ENCODE measurements at regions not wholly inside any gene's neighbourhood (a gene's known extent, or its start where the extent isn't known, plus 50 kb on each side); places are given as distances from the start of the nearest gene placed in this dataset.
"Not testable (repeated sequence)": the region's sequence is repeated elsewhere in the genome, so short reads cannot be mapped to it uniquely, and the experiment has no call there.

GRCh38 chr3:102034639-102035451 is 185.5 kb downstream of the NFKBIZ start:
- TF ChIP-seq CTCF (conservative IDR thresholded peaks at IDR 0.05; ENCODE audit: low read depth, low read length), result no peak
- H3K4me3 ChIP-seq (ENCODE audit: low read depth, low read length), result no peak overlapping the region
- DNase-seq (ENCODE audit: low read depth), result no peak

GRCh38 chr3:102036017-102036416 is 186.7 kb downstream of the NFKBIZ start:
- DNase-seq (ENCODE audit: low read depth), result no peak
- no peak overlapping the region for H3K4me3 ChIP-seq (ENCODE audit: low read depth, low read length)
- no peak for TF ChIP-seq CTCF (conservative IDR thresholded peaks at IDR 0.05; ENCODE audit: low read depth, low read length)

GRCh38 chr3:102036472-102036871 is 187.2 kb downstream of the NFKBIZ start:
- no peak overlapping the region for H3K4me3 ChIP-seq (ENCODE audit: low read depth, low read length)
- no peak for TF ChIP-seq CTCF (conservative IDR thresholded peaks at IDR 0.05; ENCODE audit: low read depth, low read length)

GRCh38 chr3:102037209-102037608 is 187.9 kb downstream of the NFKBIZ start:
- H3K4me3 ChIP-seq (ENCODE audit: low read depth, low read length), result no peak overlapping the region
- no peak for TF ChIP-seq CTCF (conservative IDR thresholded peaks at IDR 0.05; ENCODE audit: low read depth, low read length)
- no peak for DNase-seq (ENCODE audit: low read depth)

More at GRCh38 chr3:102036472-102036871, 187.2 kb downstream of the NFKBIZ start:
- no peak for DNase-seq (ENCODE audit: low read depth)

- TF ChIP-seq CTCF (conservative IDR thresholded peaks at IDR 0.05; ENCODE audit: low read depth, low read length), result no peak
- H3K4me3 ChIP-seq (ENCODE audit: low read depth, low read length), result no peak overlapping the region
- no peak for DNase-seq (ENCODE audit: low read depth)
These were observed 188.5 kb downstream of the NFKBIZ start for GRCh38 chr3:102037791-102038190.

GRCh38 chr3:102038477-102039142 is 189.3 kb downstream of the NFKBIZ start:
- TF ChIP-seq CTCF (conservative IDR thresholded peaks at IDR 0.05; ENCODE audit: low read depth, low read length), result no peak

GRCh38 chr3:102040144-102040543 is 190.8 kb downstream of the NFKBIZ start:
- not testable (repeated sequence) for H3K4me3 ChIP-seq (ENCODE audit: low read depth, low read length); DNase-seq (ENCODE audit: low read depth)

More at GRCh38 chr3:102038477-102039142, 189.3 kb downstream of the NFKBIZ start:
- no peak overlapping the region for H3K4me3 ChIP-seq (ENCODE audit: low read depth, low read length)
- DNase-seq (ENCODE audit: low read depth), result no peak
